HG02938 (cell line): ENCODE measurements at regions not wholly inside any gene's neighbourhood (a gene's known extent, or its start where the extent isn't known, plus 50 kb on each side); places are given as distances from the start of the nearest gene placed in this dataset.

Experiments
- ATAC-seq: cut with Tn5 transposase; IDR thresholded peaks from one replicate; pipeline ENCODE4 v1.9.1; 2021; ENCODE audit warnings: mild to moderate bottlenecking, moderate library complexity; ENCODE audit not compliant: unreplicated experiment

DNA sequence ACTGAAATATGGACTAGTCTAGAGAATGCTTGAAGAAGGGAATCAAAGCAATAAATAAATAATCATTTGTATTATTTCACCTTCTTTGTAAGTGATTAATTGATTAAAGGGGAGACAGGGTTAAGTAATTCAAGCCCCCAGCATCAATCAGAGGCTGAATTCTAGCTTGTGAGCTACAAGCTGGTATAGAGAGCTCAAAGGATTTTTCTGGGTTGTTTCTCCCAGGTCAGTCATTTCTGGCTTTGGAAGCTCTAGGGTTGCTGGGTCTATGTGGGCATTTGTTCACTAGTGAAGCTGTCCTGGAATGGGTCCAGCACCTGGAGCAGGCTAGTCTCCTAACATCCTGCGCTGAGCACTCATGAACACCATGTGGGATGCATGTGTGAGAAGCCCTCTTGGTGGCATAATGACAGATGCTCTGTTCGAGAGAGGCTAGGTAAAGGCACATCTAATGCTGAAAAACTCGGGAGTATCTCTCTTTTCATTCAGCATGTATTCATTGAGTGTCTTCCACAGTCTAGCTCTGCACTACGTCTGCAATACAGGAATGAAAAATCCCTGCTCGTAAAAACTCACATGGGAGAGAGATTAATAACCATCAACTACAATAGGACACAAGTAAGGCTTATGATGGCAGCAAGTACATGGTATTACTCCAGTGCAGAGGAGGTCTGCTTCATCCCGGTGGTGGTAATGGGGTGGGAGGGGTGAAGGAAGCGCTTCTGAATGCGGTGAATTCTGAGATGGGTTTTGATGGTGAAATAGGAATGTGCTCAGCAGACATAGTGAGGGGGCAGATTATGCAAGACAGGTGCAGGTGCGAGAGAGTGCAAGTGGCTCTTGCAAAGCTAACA, 68.0 kb upstream of the NRP1 start:
- no peak for ATAC-seq

DNA sequence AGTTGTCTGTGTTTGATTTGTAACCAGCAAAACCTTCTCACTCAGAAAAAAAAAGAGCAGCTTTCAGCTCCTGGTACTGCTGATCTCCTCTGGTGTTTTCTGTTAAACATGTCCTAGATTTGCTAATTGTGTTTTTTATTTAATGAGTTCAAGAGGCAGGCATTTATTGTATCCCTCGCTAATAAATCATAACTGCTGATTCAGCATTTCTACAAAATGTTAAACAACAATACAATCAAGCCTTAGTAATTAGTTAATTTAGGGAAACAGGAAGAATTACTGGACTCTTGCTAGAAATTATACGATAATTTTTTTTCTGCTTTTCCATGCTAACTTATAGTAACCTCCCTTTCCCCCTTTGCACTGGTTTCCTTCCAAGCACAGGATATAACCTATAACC, 66.8 kb upstream of the NRP1 start:
- no peak for ATAC-seq

DNA sequence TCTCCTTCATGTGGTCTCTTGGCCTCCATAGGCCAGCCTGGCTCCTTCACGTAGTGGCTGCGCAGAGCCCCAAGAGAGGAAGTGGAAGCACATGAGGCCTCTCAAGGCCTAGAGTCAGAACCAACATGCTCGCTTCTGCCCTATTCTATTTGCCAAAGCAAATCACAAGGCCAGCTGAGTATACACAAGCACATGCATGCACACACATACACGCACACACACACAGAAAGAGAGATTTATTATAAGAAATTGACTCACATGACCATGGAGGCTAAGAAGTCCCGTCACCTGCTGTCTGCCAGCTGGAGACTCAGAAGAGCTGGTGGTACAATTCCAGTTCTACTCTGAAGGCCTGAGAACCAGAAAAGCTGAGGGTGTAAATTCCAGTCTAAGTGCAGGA, 64.3 kb upstream of the NRP1 start:
- ATAC-seq = no peak

GRCh38 chr10:33396938-33397337, 62.5 kb upstream of the NRP1 start:
- ATAC-seq = no peak

GRCh38 chr10:33396279-33396678, 61.8 kb upstream of the NRP1 start:
- no peak for ATAC-seq

DNA sequence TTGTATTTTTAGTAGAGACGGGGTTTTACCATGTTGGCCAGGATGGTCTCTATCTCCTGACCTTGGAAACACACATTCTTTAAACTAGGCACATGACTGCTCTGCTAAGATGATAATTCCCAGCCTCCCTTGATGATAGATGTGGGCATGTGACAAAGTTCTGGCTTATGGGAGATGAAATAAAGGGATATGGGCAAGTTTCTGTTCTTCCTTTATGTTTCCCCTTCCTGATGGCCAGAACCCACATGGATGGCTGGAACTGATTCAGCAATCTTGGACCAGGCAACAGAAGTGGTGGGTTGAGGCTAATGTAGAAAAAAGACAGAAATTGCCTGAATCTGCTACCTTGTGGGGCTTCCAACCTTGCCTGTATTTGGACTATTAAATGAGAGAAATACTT, 60.7 kb upstream of the NRP1 start:
- no peak for ATAC-seq

DNA sequence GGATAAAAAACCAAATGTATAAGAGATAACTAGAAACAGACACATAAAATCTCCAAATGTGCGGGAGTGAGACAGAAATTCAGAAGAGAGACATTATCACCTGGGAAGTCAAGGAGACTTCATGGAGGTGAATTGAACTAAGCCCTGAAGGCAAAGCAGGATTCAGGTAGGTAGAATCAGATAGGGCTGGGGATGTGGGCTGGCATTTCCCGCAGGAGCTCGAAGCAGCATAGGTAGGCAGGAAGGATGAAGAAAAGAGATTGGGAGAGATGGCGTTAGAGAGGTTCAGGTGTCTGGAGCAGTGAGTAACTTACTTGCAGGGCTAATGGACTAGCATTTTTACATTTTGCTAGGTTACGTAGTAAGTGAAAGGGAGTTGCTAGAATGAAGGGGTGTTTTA, 58.2 kb upstream of the NRP1 start:
- ATAC-seq = no peak

DNA sequence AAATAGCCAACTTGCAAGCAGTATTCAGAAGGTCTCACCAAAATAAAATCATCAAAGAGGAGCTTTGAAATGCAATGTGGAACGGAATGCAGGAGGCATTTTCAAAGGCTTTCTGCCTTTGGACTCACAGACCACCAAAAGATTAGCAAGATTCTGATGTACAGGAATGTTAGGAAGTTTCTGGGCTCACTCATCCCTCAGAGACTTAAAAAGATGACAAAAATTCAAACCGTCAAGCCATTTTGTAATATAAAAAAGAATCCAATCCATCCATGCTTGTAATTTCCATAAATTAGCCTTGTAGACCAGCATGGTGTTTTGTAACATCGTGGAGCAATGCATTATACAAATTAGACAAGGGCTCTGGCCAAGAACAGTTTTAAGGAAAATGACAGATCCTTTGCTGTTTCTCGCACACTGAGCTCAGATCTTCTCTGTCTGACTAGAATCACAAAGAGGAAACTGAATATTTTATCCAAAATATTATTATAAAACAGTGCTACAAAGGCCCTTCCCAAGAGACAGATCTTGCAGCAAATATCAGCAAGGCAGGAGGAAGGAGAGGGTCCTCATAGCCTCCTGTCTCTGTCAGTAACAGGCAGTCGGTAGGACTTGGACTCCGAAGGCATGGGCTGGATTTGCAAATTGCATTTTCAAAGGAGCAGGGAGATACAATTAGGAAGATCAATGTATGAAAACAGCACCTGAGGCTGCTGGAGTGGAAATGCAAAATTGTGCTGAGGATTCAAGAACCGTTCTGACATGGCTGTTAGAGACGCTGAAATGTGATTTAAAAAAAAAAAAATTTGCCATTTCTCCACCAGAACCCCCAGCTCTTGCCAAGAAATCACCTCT, 57.4 kb upstream of the NRP1 start:
- no peak for ATAC-seq

DNA sequence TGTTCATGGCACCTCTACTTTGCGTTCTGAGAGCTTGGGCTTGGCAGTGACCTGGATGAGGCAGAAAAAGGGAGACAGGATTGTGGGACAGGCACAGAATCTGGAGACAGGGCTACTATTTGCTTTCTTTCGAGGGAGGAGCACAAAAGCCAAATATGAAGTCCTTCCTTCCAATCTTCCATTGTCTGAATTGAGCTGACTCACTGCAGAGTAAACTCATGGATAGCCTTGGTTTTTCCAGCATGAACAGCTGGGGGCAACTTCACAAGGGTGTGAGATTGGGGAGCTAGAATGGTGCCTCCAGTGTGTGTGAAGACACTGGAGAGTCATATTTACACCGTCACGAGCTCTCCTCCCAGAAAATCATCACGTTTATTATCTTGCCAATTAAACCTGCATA, 55.6 kb upstream of the NRP1 start:
- ATAC-seq = no peak

- no peak for ATAC-seq
Observed at GRCh38 chr10:33388785-33389184, 54.3 kb upstream of the NRP1 start.

- ATAC-seq = no peak
Observed at GRCh38 chr10:33388382-33388781, 53.9 kb upstream of the NRP1 start.

GRCh38 chr10:33387720-33388119, 53.3 kb upstream of the NRP1 start:
- ATAC-seq = no peak

DNA sequence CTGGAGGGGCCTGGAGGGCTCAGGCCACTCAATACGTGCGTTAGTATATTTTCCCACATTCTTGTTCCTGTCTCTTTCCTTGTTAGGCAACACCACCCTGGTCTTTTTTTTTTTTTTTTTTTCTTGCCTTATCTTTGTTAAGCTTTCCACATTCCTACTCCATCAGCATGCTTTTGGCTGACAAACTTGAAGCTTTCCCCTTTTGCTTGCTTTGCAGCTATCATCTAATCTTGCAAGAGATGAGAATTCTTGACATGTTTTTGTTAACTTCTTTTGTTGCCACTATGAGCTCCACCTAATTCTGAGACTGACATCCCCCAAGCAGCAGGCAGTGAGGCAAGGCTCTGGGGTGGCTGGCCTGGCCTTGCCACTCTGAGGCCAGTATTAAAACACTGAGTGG, 52.5 kb upstream of the NRP1 start:
- ATAC-seq = no peak

GRCh38 chr10:33385686-33386085, 51.2 kb upstream of the NRP1 start:
- no peak for ATAC-seq

GRCh38 chr10:33385015-33385414, 50.5 kb upstream of the NRP1 start:
- no peak for ATAC-seq
